ENCODE measurements at regions not wholly inside any gene's neighbourhood (a gene's known extent, or its start where the extent isn't known, plus 50 kb on each side); places are given as distances from the start of the nearest gene placed in this dataset.

- Mint-ChIP-seq H3K4me1 (no peaks in the 10 kb centered on the region), H3K4me3 (no peak overlapping the region), H3K36me3 (ENCODE audit: low read depth) (no peaks in the 10 kb centered on the region), H3K9me3 (no peaks in the 10 kb centered on the region), H3K27me3 (ENCODE audit: insufficient read depth, low read depth, poor library complexity) (no peaks in the 10 kb centered on the region), H3K27ac (no peak overlapping the region)
- H4K20me1 ChIP-seq (replicated peaks; ENCODE audit: insufficient read depth) = no peaks in the 10 kb centered on the region
- TF ChIP-seq ZNF114 (CRISPR knock-in tag; IDR thresholded peaks at IDR 0.05) = no peak
- no peak for TF ChIP-seq CREB1 (CRISPR knock-in tag; IDR thresholded peaks at IDR 0.05; ENCODE audit: low read depth)
- no peak for TF ChIP-seq JUNB (IDR thresholded peaks at IDR 0.05; ENCODE audit: unreplicated experiment)
- no peak for TF ChIP-seq EZH2 (IDR thresholded peaks at IDR 0.05; ENCODE audit: low read depth, unreplicated experiment)
- no peak for TF ChIP-seq CTCF (conservative IDR thresholded peaks at IDR 0.05; ENCODE audit: low read depth in 2 of 2)
- TF ChIP-seq ZNF462 (CRISPR knock-in tag; IDR thresholded peaks at IDR 0.05) = no peak
- TF ChIP-seq POLR2AphosphoS5 (IDR thresholded peaks at IDR 0.05; ENCODE audit: low read depth) = no peak
- TF ChIP-seq ZNF331 (CRISPR knock-in tag; IDR thresholded peaks at IDR 0.05; ENCODE audit: low read depth) = no peak
- no peak for TF ChIP-seq REST (IDR thresholded peaks at IDR 0.05; ENCODE audit: unreplicated experiment)
- TF ChIP-seq ETS1 (IDR thresholded peaks at IDR 0.05) = no peak
- TF ChIP-seq STAT1 (IDR thresholded peaks at IDR 0.05; ENCODE audit: unreplicated experiment) = no peak
- no peak for TF ChIP-seq EZH2phosphoT487 (IDR thresholded peaks at IDR 0.05; ENCODE audit: unreplicated experiment)
- TF ChIP-seq NANOG (IDR thresholded peaks at IDR 0.05; ENCODE audit: borderline replicate concordance) = no peak
- no peaks in the 10 kb centered on the region for H3K79me2 ChIP-seq (replicated peaks; ENCODE audit: insufficient read depth)
- no peak overlapping the region for H3K4me3 ChIP-seq
- DNase-seq (ENCODE audit: low spot score) = no peak
- no peaks in the 10 kb centered on the region for H3K36me3 ChIP-seq (ENCODE audit: insufficient read depth)
- H3K4me1 ChIP-seq (ENCODE audit: insufficient read depth) = no peaks in the 10 kb centered on the region
- H3K4me2 ChIP-seq = no peak overlapping the region
- no peak overlapping the region for H3K27ac ChIP-seq (ENCODE audit: low read depth)
- H2AFZ ChIP-seq = no peak overlapping the region
- H3K9me2 ChIP-seq (ENCODE audit: insufficient read depth) = 0 out of 2 replicates have a peak, but pooled peaks cover 5% of the 10 kb centered on the region
- H3F3A ChIP-seq (replicated peaks; ENCODE audit: low read depth) = no peaks in the 10 kb centered on the region
- no peaks in the 10 kb centered on the region for H3K27me3 ChIP-seq (ENCODE audit: insufficient read depth)
- ATAC-seq = no peak
Measured at GRCh38 chr20:7695051-7695495, 245.2 kb downstream of the HAO1 start.

Data from GM23338 (cell line).